Neural progenitor cell (in vitro differentiated cells): ENCODE measurements at regions not wholly inside any gene's neighbourhood (a gene's known extent, or its start where the extent isn't known, plus 50 kb on each side); places are given as distances from the start of the nearest gene placed in this dataset.

Experiments
- DNase-seq: peaks from one replicate; pipeline ENCODE4 v3.0.0-alpha.2; 2016; ENCODE audit warnings: low spot score
- H2AFZ ChIP-seq: fragments of 200-600 bp; sonication (generic); replicated peaks from 2 replicates; pipeline ENCODE4 v1.6.1; 2016; ENCODE audit warnings: antibody characterized with exemption
- H3F3A ChIP-seq: fragments of 200-600 bp; sonication (generic); 2 replicates; pipeline ENCODE4 v1.6.1; 2016; ENCODE audit warnings: antibody characterized with exemption, low read depth
- H3K27ac ChIP-seq: fragments of 200-600 bp; sonication (generic); 2 replicates; pipeline ENCODE4 v1.5.1; 2016; ENCODE audit warnings: mild to moderate bottlenecking
- H3K27me3 ChIP-seq: fragments of 200-600 bp; sonication (generic); 2 replicates; pipeline ENCODE4 v1.6.1; 2016; ENCODE audit warnings: mild to moderate bottlenecking, moderate library complexity
- H3K36me3 ChIP-seq: fragments of 200-600 bp; sonication (generic); 2 replicates; pipeline ENCODE4 v1.5.1; 2016
- H3K4me1 ChIP-seq: fragments of 200-600 bp; sonication (generic); 2 replicates; pipeline ENCODE4 v1.6.1; 2016; ENCODE audit warnings: mixed run types
- H3K4me2 ChIP-seq: fragments of 200-600 bp; sonication (generic); 2 replicates; pipeline ENCODE4 v1.6.1; 2016
- H3K4me3 ChIP-seq: fragments of 200-600 bp; sonication (generic); 2 replicates; pipeline ENCODE4 v1.5.1; 2016
- H3K79me2 ChIP-seq: fragments of 200-600 bp; sonication (generic); 2 replicates; pipeline ENCODE4 v1.6.1; 2016; ENCODE audit warnings: low read depth
- H3K9ac ChIP-seq: fragments of 200-600 bp; sonication (generic); 2 replicates; pipeline ENCODE4 v1.6.1; 2016
- H3K9me3 ChIP-seq: fragments of 200-600 bp; sonication (generic); 2 replicates; pipeline ENCODE4 v1.5.1; 2016; ENCODE audit warnings: low read depth
- H4K20me1 ChIP-seq: fragments of 200-600 bp; sonication (generic); 2 replicates; pipeline ENCODE4 v1.6.1; 2016; ENCODE audit warnings: low read depth
- H3K27ac Mint-ChIP-seq: 3 replicates; pipeline ENCODE4 v1.8.0; 2021; ENCODE audit warnings: mixed read lengths
- H3K27me3 Mint-ChIP-seq: 2 replicates; pipeline ENCODE4 v1.8.0; 2022; ENCODE audit warnings: low read depth, mild to moderate bottlenecking, inconsistent platforms, moderate library complexity, mixed read lengths; ENCODE audit not compliant: insufficient read depth
- H3K36me3 Mint-ChIP-seq: 3 replicates; pipeline ENCODE4 v1.8.0; 2021; ENCODE audit warnings: mixed read lengths
- H3K4me1 Mint-ChIP-seq: 3 replicates; pipeline ENCODE4 v1.8.0; 2021; ENCODE audit warnings: mixed read lengths
- H3K4me3 Mint-ChIP-seq: 3 replicates; pipeline ENCODE4 v1.8.0; 2021; ENCODE audit warnings: mild to moderate bottlenecking, moderate library complexity, mixed read lengths
- H3K9me3 Mint-ChIP-seq: 3 replicates; pipeline ENCODE4 v1.8.0; 2020; ENCODE audit warnings: mixed read lengths
- CTCF ChIP-seq: fragments of 200-600 bp; sonication (generic); IDR thresholded peaks from 2 replicates; pipeline ENCODE4 v1.5.1; 2017; ENCODE audit warnings: antibody characterized with exemption, mild to moderate bottlenecking
- EZH2 ChIP-seq: fragments of 200-600 bp; sonication (generic); IDR thresholded peaks from 2 replicates; pipeline ENCODE4 v1.6.1; 2017; ENCODE audit warnings: antibody characterized with exemption, mild to moderate bottlenecking, moderate library complexity
- EZH2phosphoT487 ChIP-seq: fragments of 200-600 bp; sonication (generic); IDR thresholded peaks from 2 replicates; pipeline ENCODE4 v1.6.1; 2017; ENCODE audit warnings: antibody characterized with exemption

DNA sequence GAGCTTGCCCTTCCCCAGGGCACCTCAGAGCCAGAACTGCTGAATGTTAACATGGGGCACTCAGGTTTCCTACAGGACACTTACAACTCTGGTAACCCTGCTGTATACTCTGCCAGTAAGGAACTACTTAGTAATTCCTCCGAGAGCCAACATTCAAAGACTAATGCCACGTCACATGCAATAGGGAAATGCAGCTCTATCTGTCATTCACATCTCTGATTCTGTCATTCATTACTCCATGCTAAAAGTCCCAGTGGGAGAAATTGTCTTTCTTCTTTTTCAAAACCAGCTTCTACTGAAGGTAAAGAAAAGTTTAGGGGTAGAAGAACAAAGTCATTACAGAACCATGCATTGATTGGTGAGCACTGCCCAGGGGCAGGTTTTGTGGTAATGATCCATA lies 189.2 kb downstream of the DAD1 start:
- no peak for DNase-seq
- TF ChIP-seq EZH2 (no peak), CTCF (no peak), EZH2phosphoT487 (no peak)
- H3F3A ChIP-seq = no peaks in the 10 kb centered on the region

DNA sequence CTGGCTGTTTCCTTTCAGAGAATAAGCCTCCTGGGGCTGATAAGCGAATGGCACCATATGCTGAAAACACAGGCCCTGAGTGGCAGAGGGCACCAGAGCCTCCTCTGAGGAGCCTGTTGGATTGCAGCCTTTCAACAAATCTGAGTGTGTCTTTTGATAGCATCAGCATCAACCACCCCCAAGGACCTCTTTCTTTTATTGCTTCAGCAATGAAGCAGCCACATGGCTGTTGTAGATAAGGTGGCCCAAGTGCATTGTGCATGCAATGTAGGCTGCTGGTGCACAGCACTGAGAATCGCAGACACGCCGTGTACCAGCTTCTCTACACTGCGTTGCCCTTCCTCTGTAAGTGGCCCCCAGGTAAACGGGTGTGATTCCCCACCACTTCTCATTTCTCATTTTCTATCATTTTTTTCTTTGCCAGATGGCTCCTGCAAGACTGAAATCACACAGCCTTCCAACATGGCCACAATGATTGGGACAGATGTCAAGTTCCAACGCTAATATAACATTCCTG lies 191.7 kb downstream of the DAD1 start:
- Histone ChIP-seq H3K4me3 (no peak overlapping the region), H3K9me3 (no peaks in the 10 kb centered on the region), H3K27me3 (no peaks in the 10 kb centered on the region), H2AFZ (no peak overlapping the region), H3K27ac (no peak overlapping the region), H3K9ac (no peak overlapping the region), H3K4me2 (no peak overlapping the region), H3K36me3 (no peaks in the 10 kb centered on the region), H3K79me2 (no peaks in the 10 kb centered on the region), H3F3A (no peaks in the 10 kb centered on the region), H3K4me1 (peaks cover 4% of the 10 kb centered on the region), H4K20me1 (no peaks in the 10 kb centered on the region)
- Mint-ChIP-seq H3K9me3 (no peaks in the 10 kb centered on the region), H3K27ac (no peak overlapping the region), H3K4me1 (peaks cover 25% of the 10 kb centered on the region), H3K4me3 (no peak overlapping the region), H3K27me3 (peaks cover 8% of the 10 kb centered on the region), H3K36me3 (peaks cover 4% of the 10 kb centered on the region)
- TF ChIP-seq EZH2phosphoT487 (no peak), CTCF (no peak), EZH2 (no peak)
- DNase-seq = no peak

More for the DNA sequence above, 189.2 kb downstream of the DAD1 start:
- Mint-ChIP-seq H3K4me1 (peaks cover 21% of the 10 kb centered on the region), H3K36me3 (peaks cover 3% of the 10 kb centered on the region), H3K27ac (no peak overlapping the region), H3K4me3 (no peak overlapping the region), H3K9me3 (peaks cover 15% of the 10 kb centered on the region), H3K27me3 (peaks cover 10% of the 10 kb centered on the region)
- H3K4me2 ChIP-seq = no peak overlapping the region
- H3K9me3 ChIP-seq = no peaks in the 10 kb centered on the region
- no peaks in the 10 kb centered on the region for H3K36me3 ChIP-seq
- H3K27me3 ChIP-seq = no peaks in the 10 kb centered on the region
- H4K20me1 ChIP-seq = no peaks in the 10 kb centered on the region
- no peak overlapping the region for H3K4me3 ChIP-seq
- H3K79me2 ChIP-seq = no peaks in the 10 kb centered on the region
- H3K27ac ChIP-seq = no peak overlapping the region
- no peak overlapping the region for H3K9ac ChIP-seq
- peaks cover 4% of the 10 kb centered on the region for H3K4me1 ChIP-seq
- H2AFZ ChIP-seq = no peak overlapping the region

DNA sequence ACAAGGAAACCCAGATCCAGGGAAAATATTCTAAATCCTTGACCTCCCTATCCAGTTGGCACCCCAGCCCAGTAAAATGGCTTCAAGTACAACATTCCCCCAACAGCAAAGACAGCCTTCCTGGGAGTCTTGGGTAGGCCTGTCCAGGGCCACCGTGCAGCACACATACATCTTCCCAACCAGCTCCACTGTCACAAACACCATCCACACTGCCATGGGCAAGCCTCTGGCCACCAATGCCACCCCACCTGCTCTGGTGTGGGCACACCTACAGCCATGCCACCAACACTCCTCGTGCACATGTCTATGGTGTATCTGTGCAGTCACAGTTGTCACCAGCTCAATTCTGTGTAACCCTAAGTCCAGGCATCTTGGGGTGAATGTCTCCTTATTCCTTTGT lies 193.2 kb downstream of the DAD1 start:
- Mint-ChIP-seq H3K4me3 (peak overlapping the region; percentile 7), H3K27me3 (peaks cover 8% of the 10 kb centered on the region), H3K27ac (peak overlapping the region; percentile 16), H3K9me3 (no peaks in the 10 kb centered on the region), H3K4me1 (peaks cover 33% of the 10 kb centered on the region), H3K36me3 (peaks cover 4% of the 10 kb centered on the region)
- Histone ChIP-seq H3K27me3 (no peaks in the 10 kb centered on the region), H3K9me3 (no peaks in the 10 kb centered on the region), H3K79me2 (no peaks in the 10 kb centered on the region), H4K20me1 (no peaks in the 10 kb centered on the region), H3K4me3 (no peak overlapping the region), H3K36me3 (no peaks in the 10 kb centered on the region), H3K4me2 (no peak overlapping the region), H3K27ac (no peak overlapping the region), H3K4me1 (peaks cover 4% of the 10 kb centered on the region), H2AFZ (no peak overlapping the region), H3K9ac (no peak overlapping the region), H3F3A (no peaks in the 10 kb centered on the region)
- DNase-seq = no peak
- TF ChIP-seq EZH2phosphoT487 (no peak), EZH2 (no peak), CTCF (no peak)
